ACHN (cell line): ENCODE measurements at regions not wholly inside any gene's neighbourhood (a gene's known extent, or its start where the extent isn't known, plus 50 kb on each side); places are given as distances from the start of the nearest gene placed in this dataset.

ENCODE experiments used
- DNase-seq: peaks from one replicate; pipeline ENCODE4 v3.0.0-alpha.2; 2015
- in situ Hi-C: cut with HindIII; loops from 2 replicates; pipeline ENCODE4 v1.10.0; 2017; ENCODE audit warnings: low sequenced_read_pairs, low pct_ligation_motif_present, low pct_unique_long_range_greater_than_20kb

- in situ Hi-C loops, result no loop called here
- no peak for DNase-seq
Observed at GRCh38 chr2:133942398-133942797, 311.5 kb upstream of the MGAT5 start.

- no peak for DNase-seq
- in situ Hi-C loops, result no loop called here
Observed at GRCh38 chr2:133943108-133943507, 310.8 kb upstream of the MGAT5 start.

GRCh38 chr2:133945089-133945488 is 308.8 kb upstream of the MGAT5 start:
- DNase-seq, result no peak
- in situ Hi-C loops, result no loop called here

GRCh38 chr2:133947057-133947456 is 306.8 kb upstream of the MGAT5 start:
- DNase-seq, result no peak
- in situ Hi-C loops, result no loop called here

GRCh38 chr2:133948610-133949290 is 305.1 kb upstream of the MGAT5 start:
- in situ Hi-C loops, result no loop called here
- no peak for DNase-seq

- in situ Hi-C loops, result no loop called here
Observed at GRCh38 chr2:133949595-133949994, 304.3 kb upstream of the MGAT5 start.

GRCh38 chr2:133951209-133951608 is 302.7 kb upstream of the MGAT5 start:
- no peak for DNase-seq
- in situ Hi-C loops, result no loop called here

More at GRCh38 chr2:133949595-133949994, 304.3 kb upstream of the MGAT5 start:
- no peak for DNase-seq

GRCh38 chr2:133952420-133952819 is 301.5 kb upstream of the MGAT5 start:
- DNase-seq, result no peak
- in situ Hi-C loops, result no loop called here

- in situ Hi-C loops, result no loop called here
- no peak for DNase-seq
Observed at GRCh38 chr2:133952896-133953295, 301.0 kb upstream of the MGAT5 start.

GRCh38 chr2:133953524-133953923 is 300.3 kb upstream of the MGAT5 start:
- in situ Hi-C loops, result no loop called here
- DNase-seq, result no peak

GRCh38 chr2:133954636-133955035 is 299.2 kb upstream of the MGAT5 start:
- in situ Hi-C loops, result no loop called here
- no peak for DNase-seq

GRCh38 chr2:133955169-133955568 is 298.7 kb upstream of the MGAT5 start:
- in situ Hi-C loops, result no loop called here
- no peak for DNase-seq

- in situ Hi-C loops, result no loop called here
- DNase-seq, result no peak
Observed at GRCh38 chr2:133956434-133956935, 297.4 kb upstream of the MGAT5 start.

GRCh38 chr2:133957724-133958480 is 296.0 kb upstream of the MGAT5 start:
- in situ Hi-C loops, result no loop called here
- DNase-seq, result no peak

GRCh38 chr2:133959066-133959465 is 294.8 kb upstream of the MGAT5 start:
- in situ Hi-C loops, result no loop called here
- DNase-seq, result no peak

- no peak for DNase-seq
- in situ Hi-C loops, result no loop called here
Observed at GRCh38 chr2:133966720-133967304, 287.1 kb upstream of the MGAT5 start.

GRCh38 chr2:133967326-133967725 is 286.5 kb upstream of the MGAT5 start:
- no peak for DNase-seq
- in situ Hi-C loops, result no loop called here

GRCh38 chr2:133968446-133968845 is 285.4 kb upstream of the MGAT5 start:
- DNase-seq, result no peak
- in situ Hi-C loops, result no loop called here

- in situ Hi-C loops, result no loop called here
- DNase-seq, result no peak
Observed at GRCh38 chr2:133970641-133971040, 283.2 kb upstream of the MGAT5 start.

- DNase-seq, result no peak
- in situ Hi-C loops, result no loop called here
Observed at GRCh38 chr2:133972297-133972696, 281.6 kb upstream of the MGAT5 start.
